ENCODE measurements at regions not wholly inside any gene's neighbourhood (a gene's known extent, or its start where the extent isn't known, plus 50 kb on each side); places are given as distances from the start of the nearest gene placed in this dataset.

- no peak for DNase-seq
Measured at GRCh38 chr2:235141411-235142128, 189.8 kb downstream of the SH3BP4 start.

- DNase-seq = no peak
Measured at GRCh38 chr2:235142601-235143000, 190.8 kb downstream of the SH3BP4 start.

- no peak for DNase-seq
Measured at GRCh38 chr2:235143789-235144188, 192.0 kb downstream of the SH3BP4 start.

- DNase-seq = no peak
Measured at GRCh38 chr2:235144291-235144690, 192.5 kb downstream of the SH3BP4 start.

- no peak for DNase-seq
Measured at GRCh38 chr2:235146206-235146605, 194.4 kb downstream of the SH3BP4 start.

GRCh38 chr2:235146871-235147565, 195.2 kb downstream of the SH3BP4 start:
- no peak for DNase-seq

- no peak for DNase-seq
Measured at GRCh38 chr2:235148201-235149170, 196.7 kb downstream of the SH3BP4 start.

GRCh38 chr2:235149240-235149659, 197.4 kb downstream of the SH3BP4 start:
- DNase-seq = no peak

- DNase-seq = no peak
Measured at GRCh38 chr2:235149736-235150135, 197.9 kb downstream of the SH3BP4 start.

GRCh38 chr2:235151152-235151551, 199.3 kb downstream of the SH3BP4 start:
- DNase-seq = no peak

- DNase-seq = no peak
Measured at GRCh38 chr2:235155163-235155562, 203.3 kb downstream of the SH3BP4 start.

GRCh38 chr2:235156055-235156454, 204.2 kb downstream of the SH3BP4 start:
- no peak for DNase-seq

- DNase-seq = no peak
Measured at GRCh38 chr2:235157746-235158482, 206.1 kb downstream of the SH3BP4 start.

GRCh38 chr2:235160281-235160810, 208.5 kb downstream of the SH3BP4 start:
- DNase-seq = no peak

- DNase-seq = no peak
Measured at GRCh38 chr2:235161565-235161964, 209.7 kb downstream of the SH3BP4 start.

GRCh38 chr2:235162082-235162836, 210.4 kb downstream of the SH3BP4 start:
- DNase-seq = no peak

GRCh38 chr2:235162837-235163197, 211.0 kb downstream of the SH3BP4 start:
- DNase-seq = no peak

- no peak for DNase-seq
Measured at GRCh38 chr2:235165136-235165535, 213.3 kb downstream of the SH3BP4 start.

GRCh38 chr2:235165631-235166030, 213.8 kb downstream of the SH3BP4 start:
- no peak for DNase-seq

GRCh38 chr2:235168174-235168979, 216.6 kb downstream of the SH3BP4 start:
- DNase-seq = no peak

GRCh38 chr2:235170016-235170415, 218.2 kb downstream of the SH3BP4 start:
- DNase-seq = no peak
